ENCODE measurements at regions not wholly inside any gene's neighbourhood (a gene's known extent, or its start where the extent isn't known, plus 50 kb on each side); places are given as distances from the start of the nearest gene placed in this dataset.
"Not testable (repeated sequence)": the region's sequence is repeated elsewhere in the genome, so short reads cannot be mapped to it uniquely, and the experiment has no call there.

- H3K4me3 ChIP-seq (ENCODE audit: low read depth in 2 of 2, low read length in 2 of 2); POLR2A ChIA-PET; DNase-seq (ENCODE audit: low read depth, low spot score); CTCF ChIA-PET; H3K27ac ChIP-seq (ENCODE audit: low read length); BruUV-seq (replicated peaks); H3K4me1 ChIP-seq (ENCODE audit: control insufficient read depth, insufficient read depth, low read length); intact Hi-C loops (cut with micrococcal nuclease; ENCODE audit: unreplicated experiment); H3K36me3 ChIP-seq (ENCODE audit: control insufficient read depth, insufficient read depth, low read length); in situ Hi-C loops (cut with HindIII; ENCODE audit: low pct_unique_long_range_greater_than_20kb, low sequenced_read_pairs); H3K27me3 ChIP-seq (ENCODE audit: control insufficient read depth, insufficient read depth, low read length); ATAC-seq; H3K9me3 ChIP-seq (ENCODE audit: control insufficient read depth, insufficient read depth, low read depth, low read length): not testable (repeated sequence)
Observed at GRCh38 chr4:19197838-19198237, 1053.9 kb upstream of the SLIT2 start.

- no peak for TF ChIP-seq CTCF (IDR thresholded peaks at IDR 0.05)
- no peak for TF ChIP-seq REST (IDR thresholded peaks at IDR 0.05; ENCODE audit: insufficient read depth in 1 of 2, low read depth in 2 of 2, low read length in 1 of 2)
- TF ChIP-seq TCF7L2 (IDR thresholded peaks at IDR 0.05; ENCODE audit: low read depth, low read length): no peak
- TF ChIP-seq SIN3A (IDR thresholded peaks at IDR 0.05; ENCODE audit: borderline replicate concordance, insufficient read depth, low read depth, low read length): no peak
- no peak for TF ChIP-seq POLR2AphosphoS5 (IDR thresholded peaks at IDR 0.05; ENCODE audit: low read depth, low read length)
- intact Hi-C loops (cut with micrococcal nuclease; ENCODE audit: unreplicated experiment): no loop called here
- H3K36me3 ChIP-seq (ENCODE audit: control insufficient read depth, insufficient read depth, low read length): no peaks in the 10 kb centered on the region
- DNase-seq (ENCODE audit: low read depth, low spot score): no peak
- no peaks in the 10 kb centered on the region for H3K9me3 ChIP-seq (ENCODE audit: control insufficient read depth, insufficient read depth, low read depth, low read length)
- in situ Hi-C loops (cut with HindIII; ENCODE audit: low pct_unique_long_range_greater_than_20kb, low sequenced_read_pairs): no loop called here
- H3K27ac ChIP-seq (ENCODE audit: low read length): no peak overlapping the region
- no peak overlapping the region for H3K4me3 ChIP-seq (ENCODE audit: low read depth in 2 of 2, low read length in 2 of 2)
- no TSS peak for BruUV-seq (replicated peaks)
- H3K4me1 ChIP-seq (ENCODE audit: control insufficient read depth, insufficient read depth, low read length): no peaks in the 10 kb centered on the region
- no peaks in the 10 kb centered on the region for H3K27me3 ChIP-seq (ENCODE audit: control insufficient read depth, insufficient read depth, low read length)
- ChIA-PET POLR2A (no interaction called here), CTCF (no interaction called here)
- no peak for ATAC-seq
Observed at GRCh38 chr4:19195696-19196095, 1056.0 kb upstream of the SLIT2 start.

GRCh38 chr4:19194672-19195071, 1057.0 kb upstream of the SLIT2 start:
- Histone ChIP-seq H3K4me1 (ENCODE audit: control insufficient read depth, insufficient read depth, low read length) (no peaks in the 10 kb centered on the region), H3K27ac (ENCODE audit: low read length) (no peak overlapping the region), H3K27me3 (ENCODE audit: control insufficient read depth, insufficient read depth, low read length) (no peaks in the 10 kb centered on the region), H3K36me3 (ENCODE audit: control insufficient read depth, insufficient read depth, low read length) (no peaks in the 10 kb centered on the region), H3K9me3 (ENCODE audit: control insufficient read depth, insufficient read depth, low read depth, low read length) (no peaks in the 10 kb centered on the region), H3K4me3 (ENCODE audit: low read depth in 2 of 2, low read length in 2 of 2) (no peak overlapping the region)
- CTCF ChIA-PET: no interaction called here
- in situ Hi-C loops (cut with HindIII; ENCODE audit: low pct_unique_long_range_greater_than_20kb, low sequenced_read_pairs) (no loop called here), intact Hi-C loops (cut with micrococcal nuclease; ENCODE audit: unreplicated experiment) (no loop called here)
- BruUV-seq (replicated peaks): no TSS peak
- POLR2A ChIA-PET: no interaction called here
- no peak for ATAC-seq
- no peak for TF ChIP-seq TCF7L2 (IDR thresholded peaks at IDR 0.05; ENCODE audit: low read depth, low read length)
- TF ChIP-seq SIN3A (IDR thresholded peaks at IDR 0.05; ENCODE audit: borderline replicate concordance, insufficient read depth, low read depth, low read length): no peak
- TF ChIP-seq POLR2AphosphoS5 (IDR thresholded peaks at IDR 0.05; ENCODE audit: low read depth, low read length): no peak
- no peak for TF ChIP-seq CTCF (IDR thresholded peaks at IDR 0.05)
- TF ChIP-seq REST (IDR thresholded peaks at IDR 0.05; ENCODE audit: insufficient read depth in 1 of 2, low read depth in 2 of 2, low read length in 1 of 2): no peak
- no peak for DNase-seq (ENCODE audit: low read depth, low spot score)

Measured in Panc1 (cell line).